ENCODE measurements at regions not wholly inside any gene's neighbourhood (a gene's known extent, or its start where the extent isn't known, plus 50 kb on each side); places are given as distances from the start of the nearest gene placed in this dataset.
"Not testable (repeated sequence)": the region's sequence is repeated elsewhere in the genome, so short reads cannot be mapped to it uniquely, and the experiment has no call there.

DNA sequence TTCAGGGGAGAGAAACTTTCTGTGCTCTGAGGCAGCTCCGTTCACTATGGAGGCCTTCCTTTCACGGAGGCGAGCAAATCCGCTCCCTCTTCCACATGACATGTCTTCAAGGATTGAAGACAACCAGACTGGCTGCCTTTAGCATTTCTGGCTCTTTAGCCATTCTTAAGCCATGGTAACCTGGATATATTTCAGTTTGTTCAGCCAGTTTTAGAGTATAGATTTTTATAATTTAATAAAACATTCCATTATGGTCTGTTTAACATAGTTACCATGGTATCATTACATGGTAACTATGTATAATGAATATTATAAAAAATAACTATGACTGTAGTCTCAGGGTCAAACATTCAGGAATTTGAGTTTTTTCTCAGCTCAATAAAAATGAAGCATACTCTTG lies 54.2 kb upstream of the NFIA start:
- Histone ChIP-seq H3K4me3 (ENCODE audit: control insufficient read depth in 1 of 2, extremely low read depth in 1 of 2, low read length in 1 of 2) (no peak overlapping the region), H3K36me3 (ENCODE audit: control insufficient read depth in 2 of 2, extremely low read depth in 1 of 2, insufficient read depth in 1 of 2, low read length in 1 of 2) (no peaks in the 10 kb centered on the region), H3K9me3 (no peaks in the 10 kb centered on the region), H3K27me3 (replicated peaks in 1 of 2; ENCODE audit: control insufficient read depth in 2 of 2, extremely low read depth in 1 of 2, insufficient read depth in 2 of 2, low read length in 1 of 2) (no peaks in the 10 kb centered on the region), H3K4me1 (ENCODE audit: control insufficient read depth in 1 of 2, extremely low read depth in 1 of 2, insufficient read depth in 2 of 2, low read length in 2 of 2) (no peaks in the 10 kb centered on the region), H3K27ac (ENCODE audit: low read length) (no peak overlapping the region)
- CTCF ChIA-PET = no interaction called here
- no peaks in the 10 kb centered on the region for H3K4me1 Mint-ChIP-seq
- H3K9me3 Mint-ChIP-seq = no peaks in the 10 kb centered on the region
- DNase-seq (no peak), ATAC-seq (replicated peaks in 1 of 4) (no peak)
- POLR2A ChIA-PET = no interaction called here
- H3K27me3 Mint-ChIP-seq = no peaks in the 10 kb centered on the region
- H3K27ac Mint-ChIP-seq = no peak overlapping the region
- H3K36me3 Mint-ChIP-seq = no peaks in the 10 kb centered on the region
- no CpG with 5 or more reads among the region's 4 CpGs for WGBS (ENCODE audit: insufficient coverage)
- no peak overlapping the region for H3K4me3 Mint-ChIP-seq

DNA sequence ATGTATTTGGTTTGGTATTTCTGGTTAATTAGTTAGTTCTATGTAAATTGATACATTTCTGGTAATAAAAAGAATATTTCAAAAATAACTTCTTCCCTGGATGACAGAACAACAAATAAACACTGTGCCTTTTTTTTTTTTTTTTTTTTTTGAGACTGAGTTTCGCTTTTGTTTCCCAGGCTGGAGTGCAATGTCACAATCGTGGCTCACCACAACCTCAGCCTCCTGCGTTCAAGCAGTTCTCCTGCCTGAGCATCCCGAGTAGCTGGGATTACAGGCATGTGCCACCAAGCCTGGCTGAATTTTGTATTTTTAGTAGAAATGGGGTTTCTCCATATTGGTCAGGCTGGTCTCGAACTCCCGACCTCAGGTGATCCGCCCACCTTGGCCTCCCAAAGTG lies 64.3 kb upstream of the NFIA start:
- POLR2A ChIA-PET, H3K27ac Mint-ChIP-seq: not testable (repeated sequence)

DNA sequence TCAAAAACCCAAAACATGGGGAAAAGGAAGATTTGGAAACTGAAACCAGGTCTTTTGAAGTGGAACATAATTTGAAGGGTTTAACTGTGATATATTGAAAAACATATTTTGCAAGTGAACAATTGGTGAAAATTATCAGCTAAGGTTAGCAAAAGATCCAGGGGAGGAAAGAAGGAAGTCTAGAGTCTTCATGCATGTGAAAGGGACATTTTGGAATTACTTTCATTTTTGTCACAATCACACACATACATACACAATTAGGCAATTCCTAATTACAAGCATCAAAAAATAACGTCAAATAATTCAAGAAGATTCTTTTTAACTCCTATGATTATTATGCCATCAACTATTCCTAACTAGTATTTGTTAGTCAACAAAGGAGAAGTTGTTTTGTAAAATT lies 64.7 kb upstream of the NFIA start:
- peaks cover 10 to 16% of the 10 kb centered on the region in 2 donors for H3K27me3 Mint-ChIP-seq
- H3K27me3 ChIP-seq (replicated peaks in 1 of 2; ENCODE audit: control insufficient read depth in 2 of 2, extremely low read depth in 1 of 2, insufficient read depth in 2 of 2, low read length in 1 of 2) = peaks cover 0 to 3% of the 10 kb centered on the region in 2 experiments
- peaks cover 0 to 5% (median 4%) of the 10 kb centered on the region in 3 donors for H3K4me1 Mint-ChIP-seq
- no peak overlapping the region for H3K27ac Mint-ChIP-seq
- H3K4me3 ChIP-seq (ENCODE audit: control insufficient read depth in 1 of 2, extremely low read depth in 1 of 2, low read length in 1 of 2) = no peak overlapping the region
- POLR2A ChIA-PET = no interaction called here
- no peaks in the 10 kb centered on the region for H3K36me3 ChIP-seq (ENCODE audit: control insufficient read depth in 2 of 2, extremely low read depth in 1 of 2, insufficient read depth in 1 of 2, low read length in 1 of 2)
- no peak overlapping the region for H3K27ac ChIP-seq (ENCODE audit: low read length)
- no peaks in the 10 kb centered on the region for H3K36me3 Mint-ChIP-seq
- no peaks in the 10 kb centered on the region for H3K4me1 ChIP-seq (ENCODE audit: control insufficient read depth in 1 of 2, extremely low read depth in 1 of 2, insufficient read depth in 2 of 2, low read length in 2 of 2)
- no peak overlapping the region for H3K4me3 Mint-ChIP-seq
- CTCF ChIA-PET = no interaction called here
- WGBS (ENCODE audit: insufficient coverage) = no CpG with 5 or more reads among the region's 1 CpG
- DNase-seq = no peak
- no peak for ATAC-seq (replicated peaks in 1 of 4)
- no peaks in the 10 kb centered on the region for H3K9me3 ChIP-seq
- no peaks in the 10 kb centered on the region for H3K9me3 Mint-ChIP-seq

More for the DNA sequence above, 64.3 kb upstream of the NFIA start:
- H3K9me3 ChIP-seq; H3K27ac ChIP-seq (ENCODE audit: low read length); H3K36me3 Mint-ChIP-seq; H3K27me3 ChIP-seq (replicated peaks in 1 of 2; ENCODE audit: control insufficient read depth in 2 of 2, extremely low read depth in 1 of 2, insufficient read depth in 2 of 2, low read length in 1 of 2); H3K4me1 Mint-ChIP-seq; H3K4me1 ChIP-seq (ENCODE audit: control insufficient read depth in 1 of 2, extremely low read depth in 1 of 2, insufficient read depth in 2 of 2, low read length in 2 of 2); H3K4me3 Mint-ChIP-seq; H3K9me3 Mint-ChIP-seq; H3K36me3 ChIP-seq (ENCODE audit: control insufficient read depth in 2 of 2, extremely low read depth in 1 of 2, insufficient read depth in 1 of 2, low read length in 1 of 2); H3K4me3 ChIP-seq (ENCODE audit: control insufficient read depth in 1 of 2, extremely low read depth in 1 of 2, low read length in 1 of 2); ATAC-seq (replicated peaks in 1 of 4): not testable (repeated sequence)
- CTCF ChIA-PET = interaction anchor here in 1 of 2 donors (0.7 kb wide), 1 partner anchor 42 kb away, joined by 3 read pairs; no protein-coding TSS in a partner anchor
- DNase-seq = peak in 2 of 35 experiments; percentile 1 to 3
- 96% methylated on average over 3 of the region's 7 CpGs for WGBS (ENCODE audit: insufficient coverage)
- peaks cover 10 to 16% of the 10 kb centered on the region in 2 donors for H3K27me3 Mint-ChIP-seq

DNA sequence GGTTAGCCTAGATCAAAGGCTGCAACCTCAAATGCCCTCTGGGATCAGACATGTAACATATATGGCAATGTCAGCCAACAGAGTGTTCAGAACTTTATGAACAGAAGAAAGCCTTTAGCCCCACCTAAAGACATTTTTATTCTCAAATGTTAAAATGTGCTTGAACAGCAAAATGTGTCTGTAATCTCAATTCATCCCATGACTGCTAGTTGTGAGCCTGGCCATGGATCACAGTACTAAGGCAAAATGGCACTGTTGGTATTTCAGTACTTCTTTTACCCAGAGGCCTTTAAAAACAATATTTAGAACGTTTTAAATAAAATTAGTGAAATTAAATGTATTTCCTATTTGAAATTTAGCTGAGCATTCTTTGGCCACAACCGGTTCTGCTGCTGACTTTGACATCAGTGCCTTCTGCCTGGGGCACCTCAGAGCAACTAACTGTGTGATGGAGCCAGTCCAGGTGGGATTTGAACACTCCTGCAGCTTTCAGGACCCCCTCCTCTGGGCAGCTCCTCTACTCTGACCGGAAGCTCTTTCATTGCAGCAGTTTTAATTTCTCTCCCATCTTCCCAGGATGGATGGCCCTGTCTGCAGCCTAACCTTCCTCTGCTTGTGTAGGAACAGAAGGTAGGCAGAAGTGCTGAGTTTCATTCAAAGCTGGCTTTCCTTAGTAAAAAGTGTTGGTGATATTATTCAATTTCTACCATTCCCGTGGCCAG lies 68.3 kb upstream of the NFIA start:
- H3K27ac Mint-ChIP-seq = no peak overlapping the region
- H3K4me3 Mint-ChIP-seq = no peak overlapping the region
- no peak overlapping the region for H3K4me3 ChIP-seq (ENCODE audit: control insufficient read depth in 1 of 2, extremely low read depth in 1 of 2, low read length in 1 of 2)
- H3K4me1 ChIP-seq (ENCODE audit: control insufficient read depth in 1 of 2, extremely low read depth in 1 of 2, insufficient read depth in 2 of 2, low read length in 2 of 2) = no peaks in the 10 kb centered on the region
- DNase-seq (no peak), ATAC-seq (replicated peaks in 1 of 4) (no peak)
- H3K27me3 Mint-ChIP-seq = peaks cover 17 to 21% of the 10 kb centered on the region in 2 donors
- ChIA-PET POLR2A (no interaction called here), CTCF (no interaction called here)
- no peaks in the 10 kb centered on the region for H3K9me3 ChIP-seq
- no peak overlapping the region for H3K27ac ChIP-seq (ENCODE audit: low read length)
- H3K36me3 Mint-ChIP-seq = no peaks in the 10 kb centered on the region
- WGBS (ENCODE audit: insufficient coverage) = no CpG with 5 or more reads among the region's 4 CpGs
- peaks cover 0 to 6% of the 10 kb centered on the region in 2 experiments for H3K27me3 ChIP-seq (replicated peaks in 1 of 2; ENCODE audit: control insufficient read depth in 2 of 2, extremely low read depth in 1 of 2, insufficient read depth in 2 of 2, low read length in 1 of 2)
- H3K4me1 Mint-ChIP-seq = peaks cover 0 to 5% (median 4%) of the 10 kb centered on the region in 3 donors
- no peaks in the 10 kb centered on the region for H3K9me3 Mint-ChIP-seq
- no peaks in the 10 kb centered on the region for H3K36me3 ChIP-seq (ENCODE audit: control insufficient read depth in 2 of 2, extremely low read depth in 1 of 2, insufficient read depth in 1 of 2, low read length in 1 of 2)

DNA sequence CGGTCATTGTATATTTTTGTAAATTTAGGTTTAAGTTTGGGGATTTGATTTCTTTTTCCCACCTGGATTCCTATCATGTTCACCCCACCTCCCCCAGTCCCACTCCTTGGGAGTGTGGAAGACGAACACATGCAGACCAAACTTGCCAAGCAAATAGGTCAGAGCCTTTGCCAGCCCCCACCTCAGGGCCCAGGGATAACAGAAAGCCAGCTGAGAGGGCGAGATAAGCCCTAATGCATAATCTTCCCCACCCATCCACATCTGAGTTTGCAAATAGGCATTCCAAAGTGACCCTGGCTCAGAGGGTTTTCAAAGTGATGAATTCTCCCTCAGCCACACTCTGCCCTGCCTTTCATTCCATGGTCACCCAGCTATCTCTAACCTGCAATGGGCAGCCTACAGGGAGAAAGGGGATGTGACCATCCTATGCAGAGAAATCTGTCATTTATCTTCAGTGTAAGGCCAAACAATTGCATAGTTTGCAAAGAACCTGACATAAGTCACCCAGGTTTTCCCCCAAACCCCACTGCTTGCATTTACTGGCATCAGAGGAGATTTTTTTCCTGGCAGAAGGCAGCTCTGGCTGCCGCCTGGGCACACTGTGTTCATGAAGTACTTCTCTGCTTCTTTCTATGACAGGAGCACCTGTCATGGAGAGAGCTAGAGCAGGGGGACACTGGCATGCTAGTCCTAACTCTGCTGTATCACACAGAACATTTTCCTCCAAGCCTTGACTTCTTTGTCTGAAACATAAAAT lies 69.0 kb upstream of the NFIA start:
- H3K36me3 ChIP-seq (ENCODE audit: control insufficient read depth in 2 of 2, extremely low read depth in 1 of 2, insufficient read depth in 1 of 2, low read length in 1 of 2) = no peaks in the 10 kb centered on the region
- peaks cover 17 to 21% of the 10 kb centered on the region in 2 donors for H3K27me3 Mint-ChIP-seq
- H3K27ac Mint-ChIP-seq = no peak overlapping the region
- no peaks in the 10 kb centered on the region for H3K9me3 ChIP-seq
- POLR2A ChIA-PET = no interaction called here
- no peak overlapping the region for H3K4me3 ChIP-seq (ENCODE audit: control insufficient read depth in 1 of 2, extremely low read depth in 1 of 2, low read length in 1 of 2)
- no peak overlapping the region for H3K27ac ChIP-seq (ENCODE audit: low read length)
- no peaks in the 10 kb centered on the region for H3K36me3 Mint-ChIP-seq
- H3K4me1 Mint-ChIP-seq = peaks cover 0 to 5% (median 4%) of the 10 kb centered on the region in 3 donors
- peaks cover 0 to 6% of the 10 kb centered on the region in 2 experiments for H3K27me3 ChIP-seq (replicated peaks in 1 of 2; ENCODE audit: control insufficient read depth in 2 of 2, extremely low read depth in 1 of 2, insufficient read depth in 2 of 2, low read length in 1 of 2)
- CTCF ChIA-PET = no interaction called here
- no peaks in the 10 kb centered on the region for H3K4me1 ChIP-seq (ENCODE audit: control insufficient read depth in 1 of 2, extremely low read depth in 1 of 2, insufficient read depth in 2 of 2, low read length in 2 of 2)
- DNase-seq = no peak
- no peak overlapping the region for H3K4me3 Mint-ChIP-seq
- no peaks in the 10 kb centered on the region for H3K9me3 Mint-ChIP-seq
- ATAC-seq (replicated peaks in 1 of 4) = no peak
- WGBS (ENCODE audit: insufficient coverage) = 56% methylated on average over 3 of the region's 4 CpGs

DNA sequence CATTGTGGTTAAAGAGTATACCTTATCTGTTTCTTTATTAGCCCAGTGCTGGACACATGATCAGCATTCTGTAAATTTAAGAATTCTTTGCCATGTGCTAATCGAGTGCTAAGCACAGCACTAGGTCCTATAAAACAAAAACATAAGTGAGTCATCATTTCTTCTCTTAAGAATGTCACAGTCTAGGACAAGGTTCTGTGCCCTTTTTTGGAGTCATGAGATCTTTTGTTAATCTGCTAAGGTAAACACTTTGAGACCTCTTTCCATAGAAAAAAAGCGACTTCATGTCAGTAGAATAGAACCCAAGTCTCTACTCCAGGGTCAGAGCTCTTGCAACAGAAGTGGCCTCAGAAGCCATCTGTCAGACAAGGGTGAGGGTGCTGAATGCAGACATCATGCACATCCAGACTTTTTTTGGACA lies 70.0 kb upstream of the NFIA start:
- Histone ChIP-seq H3K4me1 (ENCODE audit: control insufficient read depth in 1 of 2, extremely low read depth in 1 of 2, insufficient read depth in 2 of 2, low read length in 2 of 2) (no peaks in the 10 kb centered on the region), H3K4me3 (ENCODE audit: control insufficient read depth in 1 of 2, extremely low read depth in 1 of 2, low read length in 1 of 2) (no peak overlapping the region), H3K9me3 (no peaks in the 10 kb centered on the region), H3K27ac (ENCODE audit: low read length) (no peak overlapping the region), H3K27me3 (replicated peaks in 1 of 2; ENCODE audit: control insufficient read depth in 2 of 2, extremely low read depth in 1 of 2, insufficient read depth in 2 of 2, low read length in 1 of 2) (peaks cover 0 to 6% of the 10 kb centered on the region in 2 experiments), H3K36me3 (ENCODE audit: control insufficient read depth in 2 of 2, extremely low read depth in 1 of 2, insufficient read depth in 1 of 2, low read length in 1 of 2) (no peaks in the 10 kb centered on the region)
- Mint-ChIP-seq H3K4me3 (no peak overlapping the region), H3K4me1 (peaks cover 0 to under 1% (median under 1%) of the 10 kb centered on the region in 3 donors), H3K27me3 (peaks cover 17 to 21% of the 10 kb centered on the region in 2 donors), H3K27ac (no peak overlapping the region), H3K36me3 (no peaks in the 10 kb centered on the region), H3K9me3 (no peaks in the 10 kb centered on the region)
- no peak for ATAC-seq (replicated peaks in 1 of 4)
- no CpG with 5 or more reads among the region's 2 CpGs for WGBS (ENCODE audit: insufficient coverage)
- POLR2A ChIA-PET = no interaction called here
- DNase-seq = no peak
- CTCF ChIA-PET = no interaction called here
